ENCODE measurements at regions not wholly inside any gene's neighbourhood (a gene's known extent, or its start where the extent isn't known, plus 50 kb on each side); places are given as distances from the start of the nearest gene placed in this dataset.

- CTCF ChIA-PET, result no interaction called here
- in situ Hi-C loops (cut with HindIII; ENCODE audit: low pct_unique_long_range_greater_than_20kb, low sequenced_read_pairs) (no loop called here), intact Hi-C loops (cut with micrococcal nuclease; ENCODE audit: unreplicated experiment) (no loop called here)
- no peaks in the 10 kb centered on the region for H3K4me1 ChIP-seq (ENCODE audit: control insufficient read depth, insufficient read depth, low read length)
- no TSS peak for BruUV-seq (replicated peaks)
- no peak overlapping the region for H3K4me3 ChIP-seq (ENCODE audit: low read depth in 2 of 2, low read length in 2 of 2)
- no peaks in the 10 kb centered on the region for H3K36me3 ChIP-seq (ENCODE audit: control insufficient read depth, insufficient read depth, low read length)
- POLR2A ChIA-PET, result no interaction called here
- TF ChIP-seq SIN3A (IDR thresholded peaks at IDR 0.05; ENCODE audit: borderline replicate concordance, insufficient read depth, low read depth, low read length) (no peak), CTCF (IDR thresholded peaks at IDR 0.05) (no peak), REST (IDR thresholded peaks at IDR 0.05; ENCODE audit: insufficient read depth in 1 of 2, low read depth in 2 of 2, low read length in 1 of 2) (no peak)
- ATAC-seq (no peak), DNase-seq (ENCODE audit: low read depth, low spot score) (no peak)
- H3K27ac ChIP-seq (ENCODE audit: low read length), result no peak overlapping the region
- no peaks in the 10 kb centered on the region for H3K27me3 ChIP-seq (ENCODE audit: control insufficient read depth, insufficient read depth, low read length)
- no peaks in the 10 kb centered on the region for H3K9me3 ChIP-seq (ENCODE audit: control insufficient read depth, insufficient read depth, low read depth, low read length)
Measured at GRCh38 chr4:22949161-22949855, 256.6 kb downstream of the GBA3 start.

- no peaks in the 10 kb centered on the region for H3K4me1 ChIP-seq (ENCODE audit: control insufficient read depth, insufficient read depth, low read length)
- no peak overlapping the region for H3K4me3 ChIP-seq (ENCODE audit: low read depth in 2 of 2, low read length in 2 of 2)
- H3K27me3 ChIP-seq (ENCODE audit: control insufficient read depth, insufficient read depth, low read length), result no peaks in the 10 kb centered on the region
- CTCF ChIA-PET, result no interaction called here
- no peaks in the 10 kb centered on the region for H3K36me3 ChIP-seq (ENCODE audit: control insufficient read depth, insufficient read depth, low read length)
- POLR2A ChIA-PET, result no interaction called here
- BruUV-seq (replicated peaks), result no TSS peak
- no peak for TF ChIP-seq POLR2AphosphoS5 (IDR thresholded peaks at IDR 0.05; ENCODE audit: low read depth, low read length)
- no peak for TF ChIP-seq SIN3A (IDR thresholded peaks at IDR 0.05; ENCODE audit: borderline replicate concordance, insufficient read depth, low read depth, low read length)
- TF ChIP-seq TCF7L2 (IDR thresholded peaks at IDR 0.05; ENCODE audit: low read depth, low read length), result no peak
- no peak for TF ChIP-seq CTCF (IDR thresholded peaks at IDR 0.05)
- TF ChIP-seq REST (IDR thresholded peaks at IDR 0.05; ENCODE audit: insufficient read depth in 1 of 2, low read depth in 2 of 2, low read length in 1 of 2), result no peak
- DNase-seq (ENCODE audit: low read depth, low spot score) (no peak), ATAC-seq (no peak)
- intact Hi-C loops (cut with micrococcal nuclease; ENCODE audit: unreplicated experiment), result no loop called here
- in situ Hi-C loops (cut with HindIII; ENCODE audit: low pct_unique_long_range_greater_than_20kb, low sequenced_read_pairs), result no loop called here
- H3K9me3 ChIP-seq (ENCODE audit: control insufficient read depth, insufficient read depth, low read depth, low read length), result no peaks in the 10 kb centered on the region
- H3K27ac ChIP-seq (ENCODE audit: low read length), result no peak overlapping the region
Measured at GRCh38 chr4:22947851-22948250, 255.1 kb downstream of the GBA3 start.
